22Rv1 (cell line): ENCODE measurements at regions not wholly inside any gene's neighbourhood (a gene's known extent, or its start where the extent isn't known, plus 50 kb on each side); places are given as distances from the start of the nearest gene placed in this dataset.

Source experiments
- ZFX ChIP-seq: fragments of 450-650 bp; IDR thresholded peaks from 2 replicates; pipeline ENCODE4 v1.6.1; 2017; ENCODE audit warnings: antibody characterized with exemption, borderline replicate concordance
- TF ChIP-seq, protein P1 (sequence below): fragments of 450-650 bp; IDR thresholded peaks from 2 replicates; pipeline ENCODE4 v1.5.1; 2017; ENCODE audit warnings: mild to moderate bottlenecking

DNA sequence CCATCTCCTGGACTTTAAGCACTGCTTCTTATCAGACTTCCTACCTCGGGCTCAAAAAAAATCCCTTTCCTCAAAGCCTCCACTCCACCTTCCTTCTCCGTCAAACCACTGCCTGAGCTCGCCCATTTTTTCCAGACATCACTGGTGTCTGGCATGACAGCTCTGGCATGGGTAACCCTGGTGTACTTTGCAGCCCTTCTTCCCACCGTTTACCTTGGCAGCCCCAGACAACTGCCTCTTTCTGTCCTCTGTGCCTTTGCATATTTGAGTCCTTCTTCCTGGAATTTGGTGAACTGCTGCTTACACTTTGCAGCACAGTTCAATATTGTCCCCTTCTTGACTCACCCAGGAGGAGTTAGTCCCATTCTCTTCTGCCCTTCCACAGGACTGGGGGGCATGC is 144.6 kb upstream of the TBX20 start:
- TF ChIP-seq, protein P1, sequence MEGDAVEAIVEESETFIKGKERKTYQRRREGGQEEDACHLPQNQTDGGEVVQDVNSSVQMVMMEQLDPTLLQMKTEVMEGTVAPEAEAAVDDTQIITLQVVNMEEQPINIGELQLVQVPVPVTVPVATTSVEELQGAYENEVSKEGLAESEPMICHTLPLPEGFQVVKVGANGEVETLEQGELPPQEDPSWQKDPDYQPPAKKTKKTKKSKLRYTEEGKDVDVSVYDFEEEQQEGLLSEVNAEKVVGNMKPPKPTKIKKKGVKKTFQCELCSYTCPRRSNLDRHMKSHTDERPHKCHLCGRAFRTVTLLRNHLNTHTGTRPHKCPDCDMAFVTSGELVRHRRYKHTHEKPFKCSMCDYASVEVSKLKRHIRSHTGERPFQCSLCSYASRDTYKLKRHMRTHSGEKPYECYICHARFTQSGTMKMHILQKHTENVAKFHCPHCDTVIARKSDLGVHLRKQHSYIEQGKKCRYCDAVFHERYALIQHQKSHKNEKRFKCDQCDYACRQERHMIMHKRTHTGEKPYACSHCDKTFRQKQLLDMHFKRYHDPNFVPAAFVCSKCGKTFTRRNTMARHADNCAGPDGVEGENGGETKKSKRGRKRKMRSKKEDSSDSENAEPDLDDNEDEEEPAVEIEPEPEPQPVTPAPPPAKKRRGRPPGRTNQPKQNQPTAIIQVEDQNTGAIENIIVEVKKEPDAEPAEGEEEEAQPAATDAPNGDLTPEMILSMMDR: no peak
- TF ChIP-seq ZFX: no peak
